Endothelial cell (in vitro differentiated cells): ENCODE measurements at regions not wholly inside any gene's neighbourhood (a gene's known extent, or its start where the extent isn't known, plus 50 kb on each side); places are given as distances from the start of the nearest gene placed in this dataset.

ENCODE experiments used
- DNase-seq: peaks from one replicate; pipeline ENCODE4 v3.0.0; 2021; ENCODE audit warnings: low spot score
- H3K27ac Mint-ChIP-seq: one replicate; pipeline ENCODE4 v1.8.0; 2021; ENCODE audit warnings: mixed read lengths, inconsistent platforms; ENCODE audit not compliant: unreplicated experiment
- H3K27me3 Mint-ChIP-seq: one replicate; pipeline ENCODE4 v1.8.0; 2021; ENCODE audit warnings: mild to moderate bottlenecking, moderate library complexity, mixed read lengths, inconsistent platforms; ENCODE audit not compliant: unreplicated experiment
- H3K36me3 Mint-ChIP-seq: one replicate; pipeline ENCODE4 v1.8.0; 2021; ENCODE audit warnings: mild to moderate bottlenecking, low read depth, mixed read lengths, inconsistent platforms; ENCODE audit not compliant: unreplicated experiment
- H3K4me1 Mint-ChIP-seq: one replicate; pipeline ENCODE4 v1.8.0; 2021; ENCODE audit warnings: mild to moderate bottlenecking, mixed read lengths, inconsistent platforms; ENCODE audit not compliant: unreplicated experiment
- H3K4me3 Mint-ChIP-seq: one replicate; pipeline ENCODE4 v1.8.0; 2021; ENCODE audit warnings: mild to moderate bottlenecking, mixed read lengths, inconsistent platforms; ENCODE audit not compliant: unreplicated experiment
- H3K9me3 Mint-ChIP-seq: one replicate; pipeline ENCODE4 v1.8.0; 2021; ENCODE audit warnings: mixed read lengths, inconsistent platforms; ENCODE audit not compliant: unreplicated experiment
- CTCF ChIP-seq: fragments of 200-600 bp; sonication (generic); IDR thresholded peaks from one replicate; pipeline ENCODE4 v1.5.0; 2021; ENCODE audit warnings: antibody characterized with exemption; ENCODE audit not compliant: unreplicated experiment

GRCh38 chr15:37873336-37873735 is 61.1 kb upstream of the TMCO5A start:
- H3K4me3 Mint-ChIP-seq: no peak overlapping the region

GRCh38 chr15:37876900-37877299 is 57.5 kb upstream of the TMCO5A start:
- TF ChIP-seq CTCF: no peak
- Mint-ChIP-seq H3K4me1 (peaks cover 11% of the 10 kb centered on the region), H3K9me3 (no peaks in the 10 kb centered on the region), H3K36me3 (no peaks in the 10 kb centered on the region), H3K4me3 (no peak overlapping the region), H3K27ac (no peak overlapping the region), H3K27me3 (peaks cover 2% of the 10 kb centered on the region)
- no peak for DNase-seq

More at GRCh38 chr15:37873336-37873735, 61.1 kb upstream of the TMCO5A start:
- Mint-ChIP-seq H3K27me3 (peaks cover 2% of the 10 kb centered on the region), H3K36me3 (no peaks in the 10 kb centered on the region), H3K9me3 (no peaks in the 10 kb centered on the region), H3K4me1 (peaks cover 9% of the 10 kb centered on the region), H3K27ac (no peak overlapping the region)
- TF ChIP-seq CTCF: no peak
- no peak for DNase-seq

GRCh38 chr15:37877851-37878741 is 56.3 kb upstream of the TMCO5A start:
- H3K27ac Mint-ChIP-seq: no peak overlapping the region
- no peak for DNase-seq
- peaks cover 11% of the 10 kb centered on the region for H3K4me1 Mint-ChIP-seq
- no peak for TF ChIP-seq CTCF
- no peaks in the 10 kb centered on the region for H3K9me3 Mint-ChIP-seq
- no peak overlapping the region for H3K4me3 Mint-ChIP-seq
- H3K36me3 Mint-ChIP-seq: no peaks in the 10 kb centered on the region
- H3K27me3 Mint-ChIP-seq: peaks cover 2% of the 10 kb centered on the region

DNA sequence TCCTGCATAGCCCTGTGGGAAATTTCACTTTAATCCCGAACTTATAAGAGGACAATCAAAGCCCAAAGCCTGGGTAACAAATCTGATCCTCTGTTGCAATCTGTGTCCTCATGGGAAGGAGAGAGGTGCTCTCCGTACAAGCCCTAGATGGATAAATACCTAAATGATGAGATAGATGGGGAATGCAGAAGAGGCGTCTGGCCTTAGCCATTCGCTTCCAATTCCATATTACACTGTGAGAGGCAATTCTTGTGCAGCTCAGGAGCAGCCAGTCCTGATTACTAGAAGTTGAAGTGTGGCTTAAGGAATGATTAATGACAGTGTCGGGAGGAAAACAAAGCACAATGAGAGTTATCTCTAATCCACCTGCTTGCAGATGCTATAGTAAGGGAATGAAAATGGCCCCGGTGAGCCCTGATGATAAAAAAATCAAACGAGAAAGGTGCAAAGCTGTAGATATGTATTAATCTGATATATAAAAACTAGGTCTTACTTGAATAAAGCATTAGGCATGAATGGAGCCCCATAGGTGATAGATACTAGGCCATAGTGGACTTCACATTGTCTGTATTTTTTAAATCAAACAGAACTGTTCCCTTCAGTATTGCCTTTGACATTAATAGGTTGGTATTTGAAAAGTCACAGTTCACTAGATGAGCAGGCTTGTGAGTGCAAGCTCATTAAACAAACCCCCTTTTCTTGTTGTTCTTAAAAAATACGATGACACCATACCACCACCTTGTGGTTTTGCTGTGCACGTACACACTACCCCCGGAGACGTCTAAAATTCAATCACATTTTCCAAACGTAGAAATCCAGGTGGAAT is 54.2 kb upstream of the TMCO5A start:
- peak overlapping the region; percentile 2 for H3K27ac Mint-ChIP-seq
- peak; percentile 89 for TF ChIP-seq CTCF
- H3K4me3 Mint-ChIP-seq: no peak overlapping the region
- H3K36me3 Mint-ChIP-seq: no peaks in the 10 kb centered on the region
- H3K4me1 Mint-ChIP-seq: peaks cover 11% of the 10 kb centered on the region
- peak; percentile 38 for DNase-seq
- no peaks in the 10 kb centered on the region for H3K9me3 Mint-ChIP-seq
- H3K27me3 Mint-ChIP-seq: peaks cover 2% of the 10 kb centered on the region

- no peak for DNase-seq
- peaks cover 11% of the 10 kb centered on the region for H3K4me1 Mint-ChIP-seq
- no peak overlapping the region for H3K27ac Mint-ChIP-seq
- no peak overlapping the region for H3K4me3 Mint-ChIP-seq
- no peaks in the 10 kb centered on the region for H3K9me3 Mint-ChIP-seq
- TF ChIP-seq CTCF: no peak
- peaks cover 2% of the 10 kb centered on the region for H3K27me3 Mint-ChIP-seq
- H3K36me3 Mint-ChIP-seq: no peaks in the 10 kb centered on the region
Measured at GRCh38 chr15:37880835-37881153, 53.6 kb upstream of the TMCO5A start.
